ENCODE measurements at regions not wholly inside any gene's neighbourhood (a gene's known extent, or its start where the extent isn't known, plus 50 kb on each side); places are given as distances from the start of the nearest gene placed in this dataset.
"Not testable (repeated sequence)": the region's sequence is repeated elsewhere in the genome, so short reads cannot be mapped to it uniquely, and the experiment has no call there.

GRCh38 chr3:4071481-4072184, 231.5 kb upstream of the SETMAR start:
- no peaks in the 10 kb centered on the region for H3K36me3 ChIP-seq (ENCODE audit: insufficient read depth)
- no peaks in the 10 kb centered on the region for H4K20me1 ChIP-seq (ENCODE audit: insufficient read depth)
- no peak overlapping the region for H2AFZ ChIP-seq (ENCODE audit: low read depth)
- no peak overlapping the region for H3K9ac ChIP-seq
- no peak overlapping the region for H3K4me2 ChIP-seq
- no peaks in the 10 kb centered on the region for H3K79me2 ChIP-seq (ENCODE audit: insufficient read depth, low read depth)
- TF ChIP-seq CTCF (conservative IDR thresholded peaks at IDR 0.05; ENCODE audit: low read depth, low read length): no peak
- no peaks in the 10 kb centered on the region for H3K27me3 ChIP-seq (ENCODE audit: insufficient read depth, low read depth)
- no peak overlapping the region for H3K27ac ChIP-seq
- no peaks in the 10 kb centered on the region for H3K4me1 ChIP-seq (ENCODE audit: low read depth, poor library complexity, severe bottlenecking)
- H3K4me3 ChIP-seq (IDR thresholded peaks at IDR 0.05; ENCODE audit: insufficient read depth, low read depth, low read length): no peak overlapping the region

GRCh38 chr3:4077278-4077677, 225.9 kb upstream of the SETMAR start:
- not testable (repeated sequence) for H3K4me2 ChIP-seq; H3K36me3 ChIP-seq (ENCODE audit: insufficient read depth); H3K4me1 ChIP-seq (ENCODE audit: low read depth, poor library complexity, severe bottlenecking); H3K79me2 ChIP-seq (ENCODE audit: insufficient read depth, low read depth); H3K27ac ChIP-seq; H3K27me3 ChIP-seq (ENCODE audit: insufficient read depth, low read depth); H4K20me1 ChIP-seq (ENCODE audit: insufficient read depth); H2AFZ ChIP-seq (ENCODE audit: low read depth); H3K9ac ChIP-seq; H3K4me3 ChIP-seq (IDR thresholded peaks at IDR 0.05; ENCODE audit: insufficient read depth, low read depth, low read length)

GRCh38 chr3:4077950-4078349, 225.2 kb upstream of the SETMAR start:
- H3K27me3 ChIP-seq (ENCODE audit: insufficient read depth, low read depth): no peaks in the 10 kb centered on the region
- H3K9ac ChIP-seq: no peak overlapping the region
- H3K79me2 ChIP-seq (ENCODE audit: insufficient read depth, low read depth): no peaks in the 10 kb centered on the region
- H3K4me2 ChIP-seq: no peak overlapping the region
- H3K4me3 ChIP-seq (IDR thresholded peaks at IDR 0.05; ENCODE audit: insufficient read depth, low read depth, low read length): no peak overlapping the region
- no peaks in the 10 kb centered on the region for H3K36me3 ChIP-seq (ENCODE audit: insufficient read depth)
- no peak for TF ChIP-seq CTCF (conservative IDR thresholded peaks at IDR 0.05; ENCODE audit: low read depth, low read length)
- H4K20me1 ChIP-seq (ENCODE audit: insufficient read depth): no peaks in the 10 kb centered on the region
- H3K27ac ChIP-seq: no peak overlapping the region
- no peaks in the 10 kb centered on the region for H3K4me1 ChIP-seq (ENCODE audit: low read depth, poor library complexity, severe bottlenecking)
- no peak overlapping the region for H2AFZ ChIP-seq (ENCODE audit: low read depth)

- Histone ChIP-seq H3K27ac (no peak overlapping the region), H3K4me2 (no peak overlapping the region), H3K79me2 (ENCODE audit: insufficient read depth, low read depth) (no peaks in the 10 kb centered on the region), H3K27me3 (ENCODE audit: insufficient read depth, low read depth) (no peaks in the 10 kb centered on the region), H3K4me3 (IDR thresholded peaks at IDR 0.05; ENCODE audit: insufficient read depth, low read depth, low read length) (no peak overlapping the region), H2AFZ (ENCODE audit: low read depth) (no peak overlapping the region), H3K4me1 (ENCODE audit: low read depth, poor library complexity, severe bottlenecking) (no peaks in the 10 kb centered on the region), H3K36me3 (ENCODE audit: insufficient read depth) (no peaks in the 10 kb centered on the region), H4K20me1 (ENCODE audit: insufficient read depth) (no peaks in the 10 kb centered on the region), H3K9ac (no peak overlapping the region)
- TF ChIP-seq CTCF (conservative IDR thresholded peaks at IDR 0.05; ENCODE audit: low read depth, low read length): no peak
Measured at GRCh38 chr3:4078903-4079302, 224.3 kb upstream of the SETMAR start.

- Histone ChIP-seq H3K36me3 (ENCODE audit: insufficient read depth) (no peaks in the 10 kb centered on the region), H3K9ac (no peak overlapping the region), H3K79me2 (ENCODE audit: insufficient read depth, low read depth) (no peaks in the 10 kb centered on the region), H3K27me3 (ENCODE audit: insufficient read depth, low read depth) (no peaks in the 10 kb centered on the region), H3K4me3 (IDR thresholded peaks at IDR 0.05; ENCODE audit: insufficient read depth, low read depth, low read length) (no peak overlapping the region), H4K20me1 (ENCODE audit: insufficient read depth) (no peaks in the 10 kb centered on the region), H3K27ac (no peak overlapping the region), H3K4me1 (ENCODE audit: low read depth, poor library complexity, severe bottlenecking) (no peaks in the 10 kb centered on the region), H3K4me2 (no peak overlapping the region), H2AFZ (ENCODE audit: low read depth) (no peak overlapping the region)
- no peak for TF ChIP-seq CTCF (conservative IDR thresholded peaks at IDR 0.05; ENCODE audit: low read depth, low read length)
Measured at GRCh38 chr3:4079339-4080195, 223.6 kb upstream of the SETMAR start.
